Adrenal gland (tissue), 2 donors: ENCODE measurements at regions not wholly inside any gene's neighbourhood (a gene's known extent, or its start where the extent isn't known, plus 50 kb on each side); places are given as distances from the start of the nearest gene placed in this dataset.

ENCODE experiments used
- small RNA-seq, 2 donors: library from RNA; depleted of rRNA; stranded (forward); fragments of <200 nt; gene quantifications; one replicate each; pipeline ENCODE3, GENCODE V24; 2016

Small RNA genes in the stretch of these regions (small RNA-seq; reads per million reads assigned to genes)
- gene CD24P4 (0 reads per million in 2 donors), gene MTCYBP2 (0 reads per million in 2 donors), gene RNU6-255P (0 reads per million in 2 donors)
